Stimulated activated effector memory CD8-positive, alpha-beta T cell treated with anti-CD3 and anti-CD28 coated beads, Interleukin-12 subunit alpha, Interleukin-12 subunit beta, amount 100 ng/mL, for 72 hours (primary cell): ENCODE measurements at regions not wholly inside any gene's neighbourhood (a gene's known extent, or its start where the extent isn't known, plus 50 kb on each side); places are given as distances from the start of the nearest gene placed in this dataset.

ENCODE experiments used
- ATAC-seq: fragments of 150-1000 bp; cut with Tn5 transposase; 2 replicates; pipeline ENCODE4 v1.10.0; 2021
- DNase-seq, 2 donors: peaks; one replicate each; pipeline ENCODE4 v3.0.0; 2021 to 2022; ENCODE audit warnings: low spot score in 2 of 2
- H3K27ac Mint-ChIP-seq: one replicate; pipeline ENCODE4 v1.8.0; 2022; ENCODE audit warnings: mild to moderate bottlenecking, mixed read lengths
- H3K36me3 Mint-ChIP-seq: one replicate; pipeline ENCODE4 v1.8.0; 2022; ENCODE audit warnings: mild to moderate bottlenecking, mixed read lengths
- H3K4me1 Mint-ChIP-seq: one replicate; pipeline ENCODE4 v1.8.0; 2022; ENCODE audit warnings: mixed read lengths
- H3K4me3 Mint-ChIP-seq: one replicate; pipeline ENCODE4 v1.8.0; 2022; ENCODE audit warnings: mild to moderate bottlenecking, mixed read lengths
- H3K9me3 Mint-ChIP-seq: one replicate; pipeline ENCODE4 v1.8.0; 2022; ENCODE audit warnings: mixed read lengths

GRCh38 chr7:156061689-156062255, 249.5 kb upstream of the SHH start:
- no peak overlapping the region for H3K4me3 Mint-ChIP-seq
- H3K9me3 Mint-ChIP-seq: peaks cover 17% of the 10 kb centered on the region
- H3K36me3 Mint-ChIP-seq: no peaks in the 10 kb centered on the region
- H3K4me1 Mint-ChIP-seq: no peaks in the 10 kb centered on the region
- no peak for DNase-seq
- no peak overlapping the region for H3K27ac Mint-ChIP-seq
- no peak for ATAC-seq

- Mint-ChIP-seq H3K4me3 (no peak overlapping the region), H3K9me3 (peaks cover 10% of the 10 kb centered on the region), H3K36me3 (no peaks in the 10 kb centered on the region), H3K27ac (no peak overlapping the region), H3K4me1 (no peaks in the 10 kb centered on the region)
- no peak for DNase-seq
- ATAC-seq: no peak
Measured at GRCh38 chr7:156060925-156061324, 248.7 kb upstream of the SHH start.

- Mint-ChIP-seq H3K9me3 (peaks cover 10% of the 10 kb centered on the region), H3K36me3 (no peaks in the 10 kb centered on the region), H3K27ac (no peak overlapping the region), H3K4me1 (no peaks in the 10 kb centered on the region), H3K4me3 (no peak overlapping the region)
- ATAC-seq (no peak), DNase-seq (no peak)
Measured at GRCh38 chr7:156059369-156059768, 247.1 kb upstream of the SHH start.

DNA sequence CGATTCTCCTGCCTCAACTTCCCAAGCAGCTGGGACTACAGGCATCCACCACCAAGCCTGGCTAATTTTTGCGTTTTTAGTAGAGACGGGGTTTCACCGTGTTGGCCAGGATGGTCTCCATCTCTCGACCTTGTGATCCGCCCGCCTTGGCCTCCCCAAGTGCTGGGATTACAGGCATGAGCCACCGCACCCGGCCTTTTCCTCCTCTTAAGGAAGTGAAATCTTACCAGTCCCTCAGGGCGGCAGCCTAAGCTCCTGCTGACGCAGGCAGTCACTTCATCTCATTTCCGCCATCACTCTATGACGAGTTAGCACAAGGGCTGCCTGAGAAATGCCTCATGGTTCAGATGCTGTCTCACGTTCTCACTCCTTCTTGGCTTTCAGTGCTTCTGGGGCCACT, 246.0 kb upstream of the SHH start:
- no peak overlapping the region for H3K27ac Mint-ChIP-seq
- no peak overlapping the region for H3K4me3 Mint-ChIP-seq
- H3K9me3 Mint-ChIP-seq: peaks cover 10% of the 10 kb centered on the region
- no peaks in the 10 kb centered on the region for H3K4me1 Mint-ChIP-seq
- DNase-seq: no peak
- ATAC-seq: no peak
- no peaks in the 10 kb centered on the region for H3K36me3 Mint-ChIP-seq

- DNase-seq: no peak
- Mint-ChIP-seq H3K9me3 (peaks cover 10% of the 10 kb centered on the region), H3K36me3 (no peaks in the 10 kb centered on the region), H3K4me3 (no peak overlapping the region), H3K4me1 (no peaks in the 10 kb centered on the region), H3K27ac (no peak overlapping the region)
- ATAC-seq: no peak
Measured at GRCh38 chr7:156056534-156056933, 244.3 kb upstream of the SHH start.

GRCh38 chr7:156055206-156055822, 243.1 kb upstream of the SHH start:
- Mint-ChIP-seq H3K4me1 (no peaks in the 10 kb centered on the region), H3K36me3 (no peaks in the 10 kb centered on the region), H3K4me3 (no peak overlapping the region), H3K27ac (no peak overlapping the region), H3K9me3 (peaks cover 3% of the 10 kb centered on the region)
- DNase-seq (no peak), ATAC-seq (no peak)

DNA sequence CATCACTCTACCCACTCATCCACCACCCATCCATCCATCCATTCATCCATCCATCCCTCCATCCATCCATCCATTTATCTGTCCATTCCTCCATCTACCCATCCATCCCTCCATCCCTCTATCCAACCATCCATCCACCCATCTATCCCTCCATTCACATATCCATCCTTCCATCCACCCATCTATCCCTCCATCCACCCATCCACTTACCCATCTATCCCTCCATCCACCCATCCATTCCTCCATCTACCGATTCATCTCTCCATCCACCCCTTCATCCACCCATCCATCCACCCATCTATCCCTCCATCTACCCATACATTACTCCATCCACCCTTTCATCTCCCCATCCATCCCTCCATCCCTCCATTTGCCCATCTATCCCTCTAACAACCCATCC, 239.6 kb upstream of the SHH start:
- DNase-seq: no peak
- H3K27ac Mint-ChIP-seq: no peak overlapping the region
- no peak for ATAC-seq
- no peaks in the 10 kb centered on the region for H3K9me3 Mint-ChIP-seq
- H3K36me3 Mint-ChIP-seq: no peaks in the 10 kb centered on the region
- H3K4me1 Mint-ChIP-seq: no peaks in the 10 kb centered on the region
- no peak overlapping the region for H3K4me3 Mint-ChIP-seq

DNA sequence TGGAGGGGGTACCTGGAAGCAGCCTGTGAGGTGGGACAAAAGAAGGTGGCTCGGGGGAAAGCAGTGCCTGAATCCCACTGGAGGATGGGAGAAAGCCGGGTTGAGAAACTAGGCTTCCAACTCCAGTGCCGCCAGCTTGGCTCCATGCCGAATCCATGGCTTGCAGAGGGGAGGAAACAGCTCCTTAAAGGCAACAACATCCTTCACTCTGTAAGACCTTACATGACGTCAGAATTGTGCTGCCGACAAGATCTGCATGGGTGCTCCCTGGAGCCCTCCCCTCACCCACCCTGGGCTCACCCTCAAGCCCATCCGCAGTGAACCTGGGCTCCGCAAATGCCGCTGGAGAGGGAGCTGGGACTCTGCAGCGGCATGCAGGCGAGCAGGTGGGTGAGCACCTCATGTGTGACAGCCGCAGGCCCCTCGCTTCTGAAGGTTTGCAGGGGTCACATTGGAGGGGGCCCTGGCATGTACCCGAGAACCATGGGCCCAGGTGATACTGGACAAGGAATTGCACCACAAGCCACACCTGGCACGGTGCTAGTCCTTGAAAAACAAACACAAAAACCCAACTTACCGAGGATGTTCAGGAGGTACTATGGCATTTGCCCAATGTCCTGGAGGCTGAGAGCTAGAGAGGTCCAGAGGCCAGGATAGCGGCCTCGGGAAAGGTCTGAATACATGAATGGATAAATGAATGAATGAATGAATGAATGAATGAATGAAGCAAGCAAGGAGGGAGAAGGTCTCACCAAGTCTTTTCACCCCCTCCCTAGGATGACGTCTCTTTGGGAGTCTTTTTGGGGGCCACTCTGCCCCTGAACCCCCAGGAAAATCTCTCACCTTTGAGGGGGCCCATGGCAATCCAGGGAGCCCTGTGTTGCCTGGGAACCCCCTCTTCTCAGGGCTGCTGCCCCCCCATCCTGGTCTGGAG, 238.6 kb upstream of the SHH start:
- no peak overlapping the region for H3K4me3 Mint-ChIP-seq
- DNase-seq (no peak), ATAC-seq (peak; percentile 11)
- H3K4me1 Mint-ChIP-seq: no peaks in the 10 kb centered on the region
- no peak overlapping the region for H3K27ac Mint-ChIP-seq
- no peaks in the 10 kb centered on the region for H3K36me3 Mint-ChIP-seq
- H3K9me3 Mint-ChIP-seq: no peaks in the 10 kb centered on the region

DNA sequence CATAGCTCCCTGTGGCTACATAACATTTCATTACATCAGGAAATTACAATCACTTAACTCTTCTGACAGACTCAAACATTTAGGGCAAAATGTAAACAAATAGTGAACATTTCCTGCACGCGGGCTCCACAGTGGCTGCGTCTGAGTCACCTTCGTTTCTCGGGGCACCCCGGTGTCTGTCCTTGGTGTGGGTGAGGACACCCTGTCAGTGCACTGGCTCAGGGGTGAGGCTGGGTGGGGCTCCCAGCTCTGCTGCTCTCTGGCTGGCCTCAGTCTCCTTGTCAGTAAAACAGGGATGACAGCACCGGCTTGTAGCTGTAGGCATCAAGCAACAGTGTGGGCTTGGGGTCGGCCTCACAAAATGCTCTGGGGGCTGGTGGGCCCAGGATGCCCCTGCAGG, 237.1 kb upstream of the SHH start:
- H3K4me3 Mint-ChIP-seq: no peak overlapping the region
- no peaks in the 10 kb centered on the region for H3K9me3 Mint-ChIP-seq
- DNase-seq (no peak), ATAC-seq (no peak)
- H3K4me1 Mint-ChIP-seq: no peaks in the 10 kb centered on the region
- H3K36me3 Mint-ChIP-seq: no peaks in the 10 kb centered on the region
- H3K27ac Mint-ChIP-seq: no peak overlapping the region

DNA sequence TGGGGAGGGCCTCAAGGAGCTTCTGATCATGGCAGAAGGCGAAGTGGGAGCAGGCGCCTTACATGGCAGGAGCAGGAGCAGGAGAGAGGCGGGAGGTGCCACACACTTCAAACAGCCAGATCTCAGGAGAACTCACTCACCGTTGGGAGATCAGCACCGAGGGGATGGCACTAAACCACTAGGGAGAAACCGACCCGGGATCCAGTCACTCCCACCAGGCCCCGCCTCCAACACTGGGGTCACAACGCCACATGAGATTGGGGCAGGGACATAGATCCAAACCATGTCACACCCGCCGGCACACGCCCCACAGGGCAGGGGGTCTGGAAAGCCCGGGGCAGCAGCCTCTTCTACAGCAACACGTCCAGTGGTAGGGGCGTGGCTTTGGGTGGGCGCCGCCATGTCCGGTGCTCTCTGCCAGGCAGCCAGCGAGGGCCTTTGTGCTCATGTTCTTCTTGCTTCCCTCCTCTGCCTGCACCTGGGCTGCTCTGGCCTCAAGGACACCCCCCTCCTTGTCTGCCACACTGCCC, 233.8 kb upstream of the SHH start:
- Mint-ChIP-seq H3K4me3 (no peak overlapping the region), H3K36me3 (no peaks in the 10 kb centered on the region), H3K27ac (no peak overlapping the region), H3K9me3 (no peaks in the 10 kb centered on the region), H3K4me1 (no peaks in the 10 kb centered on the region)
- DNase-seq: no peak
- ATAC-seq: peak; percentile 6

DNA sequence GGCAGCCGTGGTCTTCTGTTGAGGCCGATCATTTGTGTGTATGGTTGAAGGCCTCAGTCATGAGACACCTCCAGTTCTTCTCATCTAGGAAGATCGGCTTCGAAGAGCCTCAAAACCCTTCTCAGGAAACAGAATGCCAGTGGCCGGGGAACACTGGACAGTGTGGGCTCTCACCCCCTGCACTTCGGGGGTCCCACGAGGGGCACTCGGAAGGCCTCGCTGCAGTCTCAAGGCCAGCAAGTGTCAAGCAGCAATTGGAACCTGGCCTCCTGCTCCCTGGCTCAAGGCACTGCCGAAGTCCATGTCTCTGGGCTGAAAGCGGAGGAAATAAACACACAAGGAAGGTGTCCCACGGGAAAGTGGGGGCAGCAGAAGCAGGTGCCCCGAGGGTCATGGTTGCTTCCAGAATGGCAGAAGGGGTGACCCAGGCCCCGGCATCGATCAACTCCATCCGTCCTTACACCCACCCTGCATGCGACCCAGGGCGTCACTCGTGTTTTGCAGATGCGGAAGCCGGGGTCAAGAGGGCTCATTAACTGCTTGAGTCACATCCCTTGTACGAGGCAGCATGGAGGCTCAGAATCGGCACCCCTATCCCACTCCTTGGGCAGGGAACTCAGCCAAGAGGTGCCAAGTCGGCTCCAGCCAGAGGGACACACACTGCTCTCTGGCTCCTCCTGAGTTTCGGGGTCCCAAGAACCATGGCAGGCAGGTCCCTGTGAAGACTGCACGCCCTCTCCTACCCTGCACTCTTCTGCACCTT, 231.3 kb upstream of the SHH start:
- ATAC-seq: no peak
- H3K27ac Mint-ChIP-seq: no peak overlapping the region
- no peaks in the 10 kb centered on the region for H3K4me1 Mint-ChIP-seq
- no peak for DNase-seq
- no peaks in the 10 kb centered on the region for H3K36me3 Mint-ChIP-seq
- H3K4me3 Mint-ChIP-seq: no peak overlapping the region
- no peaks in the 10 kb centered on the region for H3K9me3 Mint-ChIP-seq

DNA sequence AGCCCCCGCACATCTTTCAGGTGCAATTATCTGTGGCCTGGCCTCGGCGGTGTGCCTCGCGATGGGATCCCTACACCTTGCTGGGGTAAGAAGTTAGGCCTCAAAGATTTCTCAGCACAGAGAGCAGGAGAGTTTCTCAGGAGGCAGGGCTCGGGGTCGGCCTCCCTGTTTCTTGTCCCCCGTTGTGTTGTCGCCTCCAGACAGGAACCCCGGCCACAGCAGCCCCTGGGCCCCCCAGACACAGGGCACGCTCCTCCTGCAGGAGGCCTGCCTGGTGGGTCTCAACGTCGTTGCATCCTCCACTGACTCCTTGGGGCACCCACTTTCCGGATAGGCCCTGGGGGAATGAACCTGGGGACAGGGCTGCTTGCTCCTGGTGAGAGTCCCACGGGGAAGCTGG, 229.1 kb upstream of the SHH start:
- H3K4me3 Mint-ChIP-seq: no peak overlapping the region

GRCh38 chr7:156039971-156040677, 227.9 kb upstream of the SHH start:
- H3K36me3 Mint-ChIP-seq: no peaks in the 10 kb centered on the region
- H3K9me3 Mint-ChIP-seq: no peaks in the 10 kb centered on the region
- DNase-seq: no peak
- no peak for ATAC-seq
- no peak overlapping the region for H3K4me3 Mint-ChIP-seq
- no peak overlapping the region for H3K27ac Mint-ChIP-seq
- no peaks in the 10 kb centered on the region for H3K4me1 Mint-ChIP-seq

More for the DNA sequence above, 229.1 kb upstream of the SHH start:
- DNase-seq (no peak), ATAC-seq (no peak)
- Mint-ChIP-seq H3K27ac (no peak overlapping the region), H3K9me3 (no peaks in the 10 kb centered on the region), H3K4me1 (no peaks in the 10 kb centered on the region), H3K36me3 (no peaks in the 10 kb centered on the region)

- ATAC-seq (no peak), DNase-seq (no peak)
- Mint-ChIP-seq H3K36me3 (no peaks in the 10 kb centered on the region), H3K4me3 (no peak overlapping the region), H3K27ac (no peak overlapping the region), H3K9me3 (no peaks in the 10 kb centered on the region), H3K4me1 (no peaks in the 10 kb centered on the region)
Measured at GRCh38 chr7:156039194-156039593, 226.9 kb upstream of the SHH start.

DNA sequence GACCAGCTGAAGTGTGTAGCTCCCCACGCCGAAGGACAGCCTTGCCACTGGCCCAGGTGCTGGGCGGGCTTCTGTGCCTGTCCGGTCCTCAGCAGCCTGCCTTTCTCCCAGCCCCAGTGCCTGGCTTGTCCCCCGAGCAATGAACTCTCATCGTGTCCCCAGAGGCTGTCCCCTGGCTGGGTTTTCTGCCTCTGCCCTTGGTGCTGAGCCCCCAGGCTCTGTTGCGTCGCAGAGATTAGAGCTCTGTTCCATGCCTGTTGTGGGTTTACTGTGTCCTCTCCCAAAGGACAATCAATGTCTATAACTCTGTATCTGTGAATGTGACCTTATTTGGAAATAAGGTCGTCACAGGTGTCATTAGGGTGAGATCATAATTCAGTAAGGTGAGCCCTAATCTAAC, 226.1 kb upstream of the SHH start:
- Mint-ChIP-seq H3K9me3 (no peaks in the 10 kb centered on the region), H3K36me3 (no peaks in the 10 kb centered on the region), H3K4me3 (no peak overlapping the region), H3K27ac (no peak overlapping the region), H3K4me1 (no peaks in the 10 kb centered on the region)
- ATAC-seq (peak; percentile 12), DNase-seq (no peak)
